ENCODE measurements at regions not wholly inside any gene's neighbourhood (a gene's known extent, or its start where the extent isn't known, plus 50 kb on each side); places are given as distances from the start of the nearest gene placed in this dataset.

DNA sequence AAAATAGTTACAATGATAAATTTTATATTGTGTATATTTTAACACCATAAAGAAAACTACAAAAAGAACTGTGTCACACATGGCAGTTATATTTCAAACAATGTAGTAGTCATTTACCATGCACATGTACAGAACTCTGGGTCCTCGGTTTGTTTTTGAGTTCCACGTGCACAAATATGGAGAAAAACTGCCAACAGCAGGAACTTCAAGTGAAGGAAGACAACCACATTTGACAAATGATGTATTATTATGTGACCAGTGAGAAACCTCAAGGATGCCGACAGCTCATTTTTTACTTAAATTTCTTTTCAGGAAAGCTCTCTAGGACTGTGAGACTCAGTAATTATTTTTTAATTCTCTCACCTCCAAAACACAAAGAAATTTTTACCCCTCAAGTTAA is 244.2 kb upstream of the USP15 start:
- TF ChIP-seq, protein P1, sequence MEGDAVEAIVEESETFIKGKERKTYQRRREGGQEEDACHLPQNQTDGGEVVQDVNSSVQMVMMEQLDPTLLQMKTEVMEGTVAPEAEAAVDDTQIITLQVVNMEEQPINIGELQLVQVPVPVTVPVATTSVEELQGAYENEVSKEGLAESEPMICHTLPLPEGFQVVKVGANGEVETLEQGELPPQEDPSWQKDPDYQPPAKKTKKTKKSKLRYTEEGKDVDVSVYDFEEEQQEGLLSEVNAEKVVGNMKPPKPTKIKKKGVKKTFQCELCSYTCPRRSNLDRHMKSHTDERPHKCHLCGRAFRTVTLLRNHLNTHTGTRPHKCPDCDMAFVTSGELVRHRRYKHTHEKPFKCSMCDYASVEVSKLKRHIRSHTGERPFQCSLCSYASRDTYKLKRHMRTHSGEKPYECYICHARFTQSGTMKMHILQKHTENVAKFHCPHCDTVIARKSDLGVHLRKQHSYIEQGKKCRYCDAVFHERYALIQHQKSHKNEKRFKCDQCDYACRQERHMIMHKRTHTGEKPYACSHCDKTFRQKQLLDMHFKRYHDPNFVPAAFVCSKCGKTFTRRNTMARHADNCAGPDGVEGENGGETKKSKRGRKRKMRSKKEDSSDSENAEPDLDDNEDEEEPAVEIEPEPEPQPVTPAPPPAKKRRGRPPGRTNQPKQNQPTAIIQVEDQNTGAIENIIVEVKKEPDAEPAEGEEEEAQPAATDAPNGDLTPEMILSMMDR (conservative IDR thresholded peaks at IDR 0.05) = no peak
- no peak for TF ChIP-seq ZFX (IDR thresholded peaks at IDR 0.05)
